Mesothelial cell of epicardium (in vitro differentiated cells): ENCODE measurements at regions not wholly inside any gene's neighbourhood (a gene's known extent, or its start where the extent isn't known, plus 50 kb on each side); places are given as distances from the start of the nearest gene placed in this dataset.

Experiments
- DNase-seq, 2 experiments: peaks; one replicate each; pipeline ENCODE4 v3.0.0; 2021; ENCODE audit warnings: low spot score in 2 of 2; ENCODE audit not compliant: unreplicated experiment in 2 of 2
- H3K27ac Mint-ChIP-seq: 2 replicates; pipeline ENCODE4 v1.8.0; 2021; ENCODE audit warnings: mixed read lengths
- H3K27me3 Mint-ChIP-seq: 2 replicates; pipeline ENCODE4 v1.8.0; 2021; ENCODE audit warnings: low read depth, mixed read lengths
- H3K36me3 Mint-ChIP-seq: 2 replicates; pipeline ENCODE4 v1.8.0; 2021; ENCODE audit warnings: mixed read lengths
- H3K4me1 Mint-ChIP-seq: 2 replicates; pipeline ENCODE4 v1.8.0; 2021; ENCODE audit warnings: mixed read lengths
- H3K4me3 Mint-ChIP-seq: 2 replicates; pipeline ENCODE4 v1.8.0; 2021; ENCODE audit warnings: mild to moderate bottlenecking, moderate library complexity, mixed read lengths
- H3K9me3 Mint-ChIP-seq: 2 replicates; pipeline ENCODE4 v1.8.0; 2021; ENCODE audit warnings: mixed read lengths
- CTCF ChIP-seq: fragments of 200-600 bp; sonication (generic); IDR thresholded peaks from one replicate; pipeline ENCODE4 v1.5.0; 2021; ENCODE audit warnings: antibody characterized with exemption; ENCODE audit not compliant: unreplicated experiment

GRCh38 chr20:11852811-11853210 is 64.9 kb upstream of the BTBD3 start:
- no peak for TF ChIP-seq CTCF
- Mint-ChIP-seq H3K4me1 (peaks cover 22% of the 10 kb centered on the region), H3K36me3 (no peaks in the 10 kb centered on the region), H3K4me3 (no peak overlapping the region), H3K9me3 (peaks cover 10% of the 10 kb centered on the region), H3K27ac (no peak overlapping the region), H3K27me3 (no peaks in the 10 kb centered on the region)
- no peak for DNase-seq

GRCh38 chr20:11853359-11853758 is 64.3 kb upstream of the BTBD3 start:
- TF ChIP-seq CTCF: no peak
- Mint-ChIP-seq H3K9me3 (peaks cover 10% of the 10 kb centered on the region), H3K36me3 (no peaks in the 10 kb centered on the region), H3K4me3 (no peak overlapping the region), H3K4me1 (peaks cover 20% of the 10 kb centered on the region), H3K27ac (no peak overlapping the region), H3K27me3 (no peaks in the 10 kb centered on the region)
- DNase-seq: no peak

GRCh38 chr20:11861479-11861878 is 56.2 kb upstream of the BTBD3 start:
- no peaks in the 10 kb centered on the region for H3K27me3 Mint-ChIP-seq
- no peak for TF ChIP-seq CTCF
- H3K27ac Mint-ChIP-seq: no peak overlapping the region
- H3K36me3 Mint-ChIP-seq: no peaks in the 10 kb centered on the region
- peaks cover 9% of the 10 kb centered on the region for H3K9me3 Mint-ChIP-seq
- H3K4me1 Mint-ChIP-seq: no peaks in the 10 kb centered on the region
- H3K4me3 Mint-ChIP-seq: no peak overlapping the region
- no peak for DNase-seq

GRCh38 chr20:11867291-11867919 is 50.3 kb upstream of the BTBD3 start:
- no peak for TF ChIP-seq CTCF
- peaks cover 22% of the 10 kb centered on the region for H3K4me1 Mint-ChIP-seq
- H3K27ac Mint-ChIP-seq: no peak overlapping the region
- peaks cover 6% of the 10 kb centered on the region for H3K9me3 Mint-ChIP-seq
- no peaks in the 10 kb centered on the region for H3K27me3 Mint-ChIP-seq
- H3K36me3 Mint-ChIP-seq: no peaks in the 10 kb centered on the region
- no peak overlapping the region for H3K4me3 Mint-ChIP-seq
- no peak for DNase-seq
